ENCODE measurements at regions not wholly inside any gene's neighbourhood (a gene's known extent, or its start where the extent isn't known, plus 50 kb on each side); places are given as distances from the start of the nearest gene placed in this dataset.

DNA sequence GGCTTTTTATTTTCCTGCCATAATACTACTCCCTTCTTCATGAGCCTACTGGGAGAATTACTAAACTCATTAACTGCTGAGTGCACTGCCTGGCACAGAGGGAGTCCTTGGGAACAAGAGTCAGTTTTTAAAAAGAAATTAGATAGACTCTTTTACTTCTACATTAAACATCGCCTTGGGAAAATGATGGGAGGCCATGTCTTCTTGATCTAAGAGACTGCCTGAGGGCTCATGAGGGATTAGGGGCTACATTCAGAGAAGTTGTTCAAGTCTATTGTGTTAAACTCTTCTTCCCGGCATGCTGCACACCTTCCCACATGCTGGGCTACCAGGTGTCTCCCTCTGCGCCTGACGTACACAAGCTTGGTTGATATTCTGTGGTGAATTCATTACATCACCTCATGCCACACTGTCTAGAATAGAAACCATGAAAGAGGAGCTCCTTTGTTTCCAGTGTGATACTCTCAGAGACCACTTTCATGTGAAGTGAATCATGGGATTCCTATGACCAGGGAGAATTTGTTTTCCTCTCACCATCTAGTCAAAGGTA, 1422.3 kb downstream of the AACS start:
- no peak for DNase-seq

DNA sequence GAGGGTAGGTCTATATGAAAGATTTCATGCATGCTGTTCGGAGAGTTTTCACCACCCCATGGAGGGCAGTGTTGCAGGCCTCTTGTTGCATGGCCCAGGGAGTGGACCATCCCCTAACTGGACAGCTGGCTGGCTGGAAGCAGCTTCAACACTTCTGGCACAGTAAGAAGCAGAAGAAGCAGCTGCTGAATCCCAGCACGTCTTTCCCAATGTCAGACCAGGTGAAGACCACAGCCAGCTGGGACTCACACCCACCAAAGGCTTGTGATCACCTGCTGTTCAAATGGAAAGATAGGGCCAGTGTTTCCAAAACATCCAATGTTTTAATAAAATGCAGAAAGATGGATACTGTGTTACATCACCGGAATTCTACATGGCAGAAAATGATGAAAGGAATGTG, 1423.6 kb downstream of the AACS start:
- DNase-seq = no peak

DNA sequence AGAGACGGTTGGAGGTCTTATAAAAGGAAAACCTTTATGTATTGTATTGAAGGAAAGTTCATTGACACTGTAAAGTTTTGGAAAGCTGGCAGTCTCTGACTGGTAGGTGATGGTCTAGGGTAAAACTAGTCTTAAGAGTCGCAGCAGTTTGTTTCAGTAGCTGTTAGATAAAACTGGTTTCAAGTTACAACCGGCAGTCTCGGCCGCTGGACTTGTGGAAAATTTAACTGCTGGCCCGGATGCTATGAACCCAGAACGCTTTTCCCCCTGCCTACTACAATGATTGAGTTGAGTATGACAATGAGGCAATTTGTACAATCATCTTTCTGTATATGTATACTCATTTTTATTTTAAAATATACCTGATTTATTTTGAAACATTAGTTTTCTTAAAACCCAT, 1426.9 kb downstream of the AACS start:
- no peak for DNase-seq

DNA sequence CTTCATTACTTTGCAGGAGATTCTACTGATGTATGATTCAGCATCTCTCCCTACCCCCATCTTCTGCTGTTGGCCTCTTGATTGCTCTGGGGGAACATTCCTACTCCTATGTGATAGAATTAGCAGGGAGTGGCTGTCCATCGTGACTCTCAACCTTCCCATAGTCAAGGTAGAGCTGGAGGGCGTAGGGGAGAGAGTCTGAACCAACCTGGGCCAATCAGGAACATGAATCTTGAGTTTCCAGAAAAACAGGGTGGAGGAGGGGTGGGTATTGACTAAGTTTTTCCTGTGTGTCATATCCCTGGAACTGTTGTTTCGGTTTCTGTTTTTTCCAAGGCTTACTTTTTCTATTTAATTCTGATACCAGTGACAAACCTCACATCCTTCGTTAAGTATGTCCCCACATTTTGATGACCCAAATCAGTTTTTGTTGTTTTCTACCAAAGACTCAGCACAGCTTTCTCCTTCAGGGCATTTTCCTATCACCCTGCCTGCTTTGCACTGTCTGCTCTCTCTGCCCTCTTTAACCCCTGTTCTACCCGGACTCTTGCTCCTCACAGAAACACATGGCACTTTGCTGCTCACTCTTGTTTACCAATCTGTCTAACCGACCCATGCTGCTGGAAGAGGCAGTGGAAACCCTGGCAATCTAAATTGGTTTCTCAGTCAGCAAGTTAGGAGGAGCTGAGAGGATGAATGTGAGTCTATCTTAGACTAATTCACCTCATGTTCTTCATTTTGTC, 1428.3 kb downstream of the AACS start:
- DNase-seq = no peak

DNA sequence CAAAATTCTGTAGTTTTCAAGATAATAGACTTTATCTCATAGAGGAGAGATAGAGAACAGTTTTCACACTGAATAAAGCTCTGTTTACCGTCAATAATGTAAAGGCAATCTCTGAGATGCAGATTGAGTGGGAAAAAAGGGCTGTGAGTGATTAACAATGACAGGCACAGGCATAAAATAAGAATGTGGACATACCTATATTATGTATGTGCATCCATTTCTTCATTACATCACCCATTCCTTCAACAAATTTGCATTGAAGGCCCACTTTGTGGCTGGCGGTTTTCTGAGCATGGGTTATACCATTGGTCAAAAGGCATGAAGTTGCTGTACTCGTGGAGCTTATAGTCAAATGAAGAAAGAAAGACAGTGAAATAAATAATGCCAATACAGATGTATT, 1431.0 kb downstream of the AACS start:
- DNase-seq = no peak

DNA sequence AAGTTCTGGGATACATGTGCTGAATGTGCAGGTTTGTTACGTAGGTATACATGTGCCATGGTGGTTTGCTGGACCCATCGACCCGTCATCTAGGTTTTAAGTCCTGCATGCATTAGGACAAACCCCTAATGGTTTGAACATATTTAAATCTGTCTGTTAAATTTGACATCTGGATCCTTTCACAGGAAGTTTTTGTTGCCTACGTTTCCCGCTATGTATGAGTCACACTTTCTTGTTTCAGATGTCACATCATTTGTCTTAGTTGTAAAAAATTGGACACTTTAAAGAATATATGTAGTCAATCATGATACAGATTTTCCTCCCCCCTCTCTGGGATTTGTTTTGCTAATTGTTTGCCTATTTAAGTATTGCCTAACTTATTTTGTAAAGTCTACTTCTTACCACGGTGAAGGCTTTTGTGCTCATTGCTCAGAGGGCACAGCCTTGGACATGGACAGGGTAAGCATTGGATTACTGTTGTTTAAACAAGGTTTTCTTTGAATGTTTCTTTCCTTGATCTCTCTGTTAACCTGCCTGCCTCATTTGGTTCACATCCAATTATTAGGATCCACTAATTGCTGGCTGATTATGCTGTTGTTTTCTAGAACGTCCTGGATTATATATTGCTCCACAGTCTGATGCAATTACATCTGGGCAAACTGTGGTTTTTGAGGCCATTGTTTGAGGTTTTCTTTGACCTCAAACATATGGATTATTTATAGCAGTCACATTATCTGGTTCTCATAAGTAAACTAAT, 1441.4 kb downstream of the AACS start:
- DNase-seq = no peak

DNA sequence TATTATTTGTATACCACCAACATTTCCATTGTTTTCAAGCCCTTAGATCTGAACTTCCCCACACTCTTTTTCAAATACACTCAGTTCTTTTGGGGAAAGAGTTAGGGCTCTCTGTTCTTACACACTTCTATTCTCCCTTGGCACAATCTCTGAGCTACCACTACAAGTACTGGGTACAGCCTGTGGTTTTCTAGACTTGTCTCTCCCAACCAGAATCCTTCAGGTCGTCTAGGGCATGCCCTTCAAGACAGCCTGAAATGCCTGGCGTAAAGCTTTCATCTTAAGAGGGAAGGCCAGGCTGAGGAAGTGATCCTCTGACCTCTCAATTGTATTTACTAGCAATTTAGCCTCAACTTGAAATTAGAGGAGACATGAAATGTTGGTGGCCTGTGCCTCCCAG, 1442.0 kb downstream of the AACS start:
- DNase-seq = no peak

DNA sequence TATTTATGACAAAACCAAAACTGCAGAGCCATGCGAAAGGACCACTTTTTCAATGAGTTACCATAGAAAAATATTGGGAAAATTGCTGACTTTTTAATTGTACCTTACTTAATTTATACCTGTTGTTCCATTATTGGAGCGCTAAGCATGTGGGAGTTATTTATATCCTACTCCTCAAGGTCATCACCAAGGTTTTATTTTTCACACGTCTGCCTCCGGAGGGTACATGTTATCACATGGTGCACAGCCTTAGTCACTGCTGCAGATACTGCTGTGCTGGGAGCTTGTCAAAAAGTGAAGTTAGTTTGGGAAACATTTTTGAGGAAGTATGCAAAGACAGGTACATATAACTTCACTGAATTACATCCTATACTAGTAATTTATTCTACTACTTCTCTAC, 1444.3 kb downstream of the AACS start:
- DNase-seq = no peak

DNA sequence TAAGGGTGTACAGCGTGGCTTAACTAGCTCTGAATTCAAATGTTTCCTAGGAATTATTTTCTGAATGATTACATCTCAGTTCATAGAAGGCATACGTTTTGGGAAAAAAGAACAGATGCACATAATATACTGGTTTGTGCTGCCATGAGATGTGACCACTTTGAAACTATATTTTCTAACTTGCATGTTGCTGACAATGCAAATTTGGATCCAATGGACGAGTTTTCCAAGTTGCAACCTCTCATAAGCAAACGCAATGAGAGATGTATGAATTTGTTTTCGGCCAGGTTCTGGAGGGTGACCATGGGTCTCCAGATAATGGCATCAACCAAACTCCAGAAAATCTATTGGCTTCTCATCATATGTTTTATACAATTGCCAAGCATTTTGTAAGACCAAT, 1445.4 kb downstream of the AACS start:
- no peak for DNase-seq

DNA sequence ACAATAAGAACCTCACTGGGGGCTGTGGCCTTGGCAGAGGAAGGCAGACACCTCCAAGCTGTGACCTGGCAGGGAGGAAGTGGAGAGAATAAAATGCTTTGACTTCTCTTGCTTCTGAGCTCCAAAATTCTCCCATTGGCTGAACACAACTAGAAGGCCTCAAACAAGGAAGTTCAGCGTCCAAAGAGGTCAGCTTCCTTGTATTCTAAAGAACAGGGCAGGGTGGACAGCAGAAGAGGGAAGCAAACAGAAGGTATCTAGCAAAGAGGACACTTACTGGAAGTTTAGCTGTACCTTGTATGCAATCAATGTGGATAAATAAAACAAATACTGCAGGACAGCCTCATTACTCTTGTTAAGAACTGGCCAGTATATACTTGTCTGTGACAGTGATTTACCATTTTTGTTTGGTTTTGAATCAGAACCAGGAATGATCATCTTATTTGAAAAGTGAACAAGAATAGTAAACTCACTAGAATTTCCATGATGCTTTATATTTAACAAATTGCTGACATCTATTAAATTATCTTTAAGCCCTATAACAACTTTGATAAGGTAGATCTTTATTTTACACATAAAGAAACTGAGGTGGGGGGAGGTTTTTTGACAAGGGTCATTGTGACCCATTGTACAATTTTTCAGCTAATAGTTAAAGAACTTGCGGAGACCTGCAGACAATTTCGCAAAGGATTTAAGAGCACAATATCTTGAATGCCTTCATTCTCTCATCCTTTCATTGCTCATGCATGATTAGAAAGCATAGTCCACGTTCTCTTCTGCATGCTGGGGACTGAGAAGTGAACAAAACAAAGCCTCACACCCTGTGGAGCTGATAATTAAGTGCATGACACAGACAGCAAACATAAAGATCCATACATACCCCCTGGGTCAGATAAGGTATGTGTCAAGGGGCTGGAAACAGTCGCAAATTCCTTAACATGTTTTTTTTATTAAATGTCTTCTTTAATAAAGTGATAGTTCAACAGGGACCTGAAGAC, 1448.0 kb downstream of the AACS start:
- DNase-seq = no peak

DNA sequence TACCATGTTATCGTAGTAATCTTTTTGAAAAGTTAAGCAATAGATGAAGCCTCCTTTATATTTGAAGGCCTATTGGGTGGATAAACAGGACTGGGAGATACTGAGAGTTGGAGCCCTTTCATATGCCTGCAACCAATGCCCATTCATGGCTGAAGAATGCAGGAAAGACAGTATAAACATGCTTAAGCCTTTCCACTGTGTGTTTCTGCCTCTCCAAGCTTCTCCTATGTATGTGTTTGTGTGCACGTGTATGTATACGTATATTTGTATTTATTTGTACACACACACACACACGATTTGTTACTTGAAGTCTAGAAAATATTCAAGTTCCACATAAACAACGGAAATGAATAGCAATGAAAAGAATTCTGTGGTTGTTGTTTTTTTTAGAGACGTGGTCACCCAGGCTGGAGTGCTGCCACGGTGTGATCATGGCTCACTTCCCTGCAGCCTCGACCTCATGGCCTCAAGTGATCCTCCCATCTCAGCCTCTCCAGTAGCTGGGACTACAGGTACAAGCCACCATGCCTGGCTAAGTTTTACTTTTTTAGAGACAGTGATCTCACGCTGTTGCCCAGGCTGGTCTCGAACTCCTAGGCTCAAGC, 1453.5 kb downstream of the AACS start:
- DNase-seq = no peak

DNA sequence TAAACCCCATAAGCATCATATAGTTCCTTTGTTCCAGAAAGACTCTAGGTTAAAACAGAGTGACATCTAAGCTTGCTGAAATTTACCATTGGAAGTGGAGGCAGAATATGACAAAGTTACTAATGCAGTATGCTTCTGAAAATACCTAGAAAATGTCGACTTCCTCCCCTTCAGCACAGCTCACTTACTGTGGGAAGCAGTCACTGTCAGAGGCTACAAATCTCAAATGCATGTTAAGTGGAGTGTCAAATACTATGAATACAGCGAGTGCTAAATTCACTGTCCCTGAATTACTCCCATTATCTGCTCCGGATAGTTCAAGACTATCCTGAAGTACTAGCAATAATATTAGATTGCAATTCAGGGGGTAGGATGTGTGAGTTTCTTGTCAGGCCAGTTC, 1454.6 kb downstream of the AACS start:
- no peak for DNase-seq

DNA sequence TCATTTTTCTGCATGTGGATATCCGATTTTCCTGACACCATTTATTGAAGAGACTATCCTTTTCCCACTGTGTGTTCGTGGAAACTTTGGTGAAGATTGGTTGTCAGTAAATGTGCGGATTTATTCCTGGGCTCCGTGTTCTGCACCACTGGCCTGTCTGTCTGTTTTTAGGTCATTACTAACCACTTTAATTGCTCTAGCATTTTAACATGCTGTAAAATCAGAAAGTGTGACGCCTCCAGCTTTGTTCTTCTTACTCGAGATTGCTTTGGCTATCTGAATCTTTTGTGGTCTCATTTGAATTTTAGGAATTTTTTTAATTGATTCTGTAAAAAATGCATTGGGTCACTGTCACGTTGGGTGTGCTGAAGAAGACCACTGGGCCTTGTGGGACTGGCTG, 1458.7 kb downstream of the AACS start:
- DNase-seq = no peak

DNA sequence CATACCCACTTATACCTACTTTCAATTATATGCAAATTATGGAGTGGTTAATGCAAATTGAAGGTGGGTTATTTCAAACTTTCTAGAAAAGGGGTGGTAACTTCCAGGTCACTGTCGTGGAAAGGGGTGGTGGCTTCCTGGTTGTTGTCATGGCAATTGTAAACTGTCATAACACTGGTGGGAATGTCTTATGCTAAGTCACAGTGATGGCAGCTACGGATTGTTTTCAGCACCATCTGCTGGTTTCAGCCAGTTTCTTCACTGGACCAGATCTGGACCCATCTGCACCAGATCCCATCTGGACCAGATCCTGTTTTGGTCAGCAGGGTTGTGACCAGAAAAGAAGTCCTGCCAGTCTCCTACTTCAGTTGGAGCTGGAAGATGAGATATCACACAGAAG, 1469.3 kb downstream of the AACS start:
- DNase-seq = no peak

DNA sequence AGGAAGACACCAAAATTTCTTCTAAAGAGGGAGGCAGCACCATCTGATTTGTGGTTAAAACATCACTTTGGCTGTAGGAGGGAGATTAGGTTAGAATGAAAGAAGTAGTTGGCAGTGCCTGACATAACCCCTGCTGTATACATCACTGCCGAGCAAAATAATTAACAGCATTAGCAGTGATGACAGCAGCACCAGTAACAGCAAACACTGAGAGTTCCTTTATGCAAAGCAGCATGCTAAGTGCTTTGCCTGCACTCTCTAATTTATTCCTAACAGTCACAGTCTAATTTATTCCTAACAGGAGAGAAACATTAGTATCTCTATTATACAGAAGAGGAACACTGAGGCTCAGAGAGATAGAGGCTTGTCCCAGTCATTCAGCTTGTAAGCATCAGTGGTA, 1469.7 kb downstream of the AACS start:
- no peak for DNase-seq

DNA sequence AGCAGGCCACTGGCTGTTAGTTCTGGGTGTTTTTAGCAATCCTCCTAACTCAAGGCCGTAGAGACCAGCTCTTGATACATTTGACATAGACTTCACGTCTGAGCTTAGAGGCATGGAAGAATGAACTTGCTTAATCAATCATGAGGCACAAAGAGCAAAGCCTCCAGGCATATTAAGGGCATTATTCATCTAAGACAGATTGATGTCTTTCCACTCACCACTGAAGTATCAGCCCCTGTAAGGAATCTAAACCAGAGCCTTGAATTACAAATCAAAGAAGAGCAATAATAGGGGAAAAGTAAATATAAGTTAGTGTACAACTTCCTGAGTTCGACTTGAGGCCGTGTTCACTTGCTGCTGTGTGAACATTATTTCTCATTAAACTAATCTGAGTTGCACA, 1470.7 kb downstream of the AACS start:
- no peak for DNase-seq

DNA sequence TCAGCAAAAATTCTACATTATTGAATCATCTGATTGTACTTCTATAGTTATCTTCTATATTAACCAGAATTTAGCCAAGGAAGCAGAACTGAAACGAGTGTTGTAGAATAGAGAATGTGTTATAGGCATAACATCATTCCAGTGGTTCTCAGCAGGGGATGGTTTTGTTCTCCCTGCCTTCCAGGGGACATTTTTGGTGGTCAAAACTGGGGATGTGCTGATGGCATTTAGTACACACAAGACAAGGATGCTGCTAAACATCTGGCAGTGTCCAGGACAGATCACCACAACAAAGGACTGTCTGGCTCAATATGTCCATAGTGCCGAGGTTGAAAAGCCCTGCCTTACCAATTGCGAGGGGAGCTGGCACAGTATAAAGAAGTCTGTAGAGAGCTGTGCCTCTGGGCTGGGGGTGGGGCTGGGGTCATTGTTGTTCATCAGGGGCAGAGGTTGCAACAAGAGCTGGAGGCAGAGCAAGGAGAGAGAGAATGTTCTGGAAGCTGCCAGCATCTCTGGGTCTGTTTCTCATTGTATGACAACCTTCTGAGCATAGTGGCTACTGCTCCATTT, 1472.8 kb downstream of the AACS start:
- no peak for DNase-seq

DNA sequence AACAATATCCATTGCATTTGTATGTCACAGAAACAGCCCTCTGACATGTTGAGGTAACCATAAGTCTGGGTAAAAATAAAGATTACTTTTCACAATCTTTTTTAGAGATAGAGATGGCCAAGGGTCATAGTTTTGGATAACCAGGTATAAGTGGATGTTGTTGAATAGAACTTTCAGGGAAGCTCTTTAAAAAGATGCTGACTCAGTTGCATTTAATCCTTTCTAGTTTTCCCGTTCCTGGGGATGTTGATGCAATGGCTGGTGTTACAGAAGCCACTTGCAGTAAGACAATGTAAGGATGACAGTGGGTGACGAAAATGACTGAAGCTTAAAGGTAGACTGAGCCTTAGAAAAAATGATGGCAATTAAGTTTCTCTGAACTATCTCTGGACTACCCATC, 1473.7 kb downstream of the AACS start:
- no peak for DNase-seq

DNA sequence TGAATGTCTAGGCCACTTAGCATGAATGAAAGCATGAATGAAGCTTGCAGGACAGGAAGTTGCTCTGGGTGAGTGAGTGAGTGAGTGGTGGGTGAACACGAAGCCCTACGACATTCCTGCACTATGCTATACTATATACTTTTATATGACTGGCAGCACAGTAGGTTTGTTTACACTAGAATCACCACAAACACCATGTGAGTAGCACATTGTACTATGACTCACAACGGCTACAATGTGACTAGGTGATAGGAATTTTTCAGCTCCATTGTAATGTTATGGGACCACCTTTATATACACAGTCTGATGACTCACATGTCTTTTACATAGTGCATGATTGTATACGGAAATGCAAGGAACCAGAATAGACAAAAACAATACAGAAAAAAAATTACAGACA, 1480.2 kb downstream of the AACS start:
- no peak for DNase-seq

DNA sequence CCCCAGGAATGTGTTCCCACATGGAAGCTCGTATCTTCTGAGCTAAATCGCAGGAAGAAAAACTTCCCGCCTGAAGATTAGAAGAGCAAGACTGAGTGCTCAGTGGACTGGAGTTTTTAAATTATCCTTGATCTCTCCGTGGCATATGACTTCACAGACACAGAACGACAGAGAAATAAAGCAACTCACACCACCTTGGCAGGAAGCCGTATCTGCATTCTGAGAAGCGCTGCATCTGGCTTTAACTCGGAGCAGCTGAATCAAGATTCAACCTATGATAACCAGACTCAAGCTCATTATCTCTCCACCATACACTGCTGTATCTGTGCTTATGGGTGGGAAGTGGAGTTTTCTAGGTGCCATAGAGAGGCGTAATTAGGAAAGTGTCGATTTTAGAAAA, 1482.7 kb downstream of the AACS start:
- DNase-seq = no peak

DNA sequence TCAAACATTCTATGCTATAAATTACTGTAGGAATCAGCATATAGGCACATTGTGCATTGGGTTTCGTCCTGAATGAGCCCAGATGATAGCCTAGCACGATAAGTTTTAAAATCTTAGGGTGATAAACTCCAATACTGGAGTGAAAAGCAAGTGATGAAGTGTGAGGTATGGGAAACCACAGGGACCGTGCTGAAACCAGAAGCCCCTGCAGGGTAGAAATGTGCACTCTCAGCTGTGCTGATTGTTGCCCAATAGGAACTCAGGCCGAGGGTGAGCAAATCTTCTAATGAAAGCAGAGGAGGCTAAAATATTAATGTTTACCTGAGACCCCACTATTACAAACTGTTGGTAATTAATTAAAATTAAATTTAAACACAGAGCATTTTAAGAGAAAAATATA, 1486.6 kb downstream of the AACS start:
- DNase-seq = no peak

Measured in hypothalamus (tissue), 51 donors.